Testis (tissue), 2 donors: ENCODE measurements at regions not wholly inside any gene's neighbourhood (a gene's known extent, or its start where the extent isn't known, plus 50 kb on each side); places are given as distances from the start of the nearest gene placed in this dataset.

Source experiments
- DNase-seq: peaks from one replicate; pipeline ENCODE4 v3.0.0-alpha.2; 2019
- H3K27ac ChIP-seq, 2 donors: fragments of 200-600 bp; sonication (generic); one replicate each; pipeline ENCODE4 v1.5.1; 2019
- H3K27me3 ChIP-seq: fragments of 200-600 bp; sonication (generic); one replicate; pipeline ENCODE4 v1.5.1; 2019
- H3K36me3 ChIP-seq: fragments of 200-600 bp; sonication (generic); one replicate; pipeline ENCODE4 v1.5.1; 2017; ENCODE audit warnings: low read depth; ENCODE audit errors: missing control alignments
- H3K4me1 ChIP-seq: fragments of 200-600 bp; sonication (generic); one replicate; pipeline ENCODE4 v1.5.1; 2019
- H3K4me3 ChIP-seq, 2 donors: fragments of 200-600 bp; sonication (generic); one replicate each; pipeline ENCODE4 v1.5.1; 2017 to 2019
- H3K9me3 ChIP-seq: fragments of 200-600 bp; sonication (generic); one replicate; pipeline ENCODE4 v1.5.1; 2017
- POLR2A ChIP-seq: fragments of 450-650 bp; IDR thresholded peaks from one replicate; pipeline ENCODE4 v1.6.1; 2017; ENCODE audit warnings: antibody characterized with exemption, mild to moderate bottlenecking, moderate library complexity
- WGBS, 2 donors: methylation state at CpG; one replicate each; pipeline ENCODE4 v1.1.5; 2018; 5-methylcytosine and 5-hydroxymethylcytosine counted together
- intact Hi-C: fragments of 100-400 bp; cut with DNase I; formaldehyde crosslinking; loops from one replicate; pipeline ENCODE4 v1.15.1; 2023; ENCODE audit warnings: low total_unique reads
- TF ChIP-seq, protein P1 (sequence below), 3 experiments: fragments of 450-650 bp in 2 of 3; fragments of 200-600 bp in 1 of 3; sonication (generic) in 1 of 3; IDR thresholded peaks; one replicate each; pipeline ENCODE4 v1.5.1; 2016 to 2019; ENCODE audit warnings: antibody characterized with exemption in 3 of 3, mild to moderate bottlenecking in 2 of 3, moderate library complexity in 1 of 3

DNA sequence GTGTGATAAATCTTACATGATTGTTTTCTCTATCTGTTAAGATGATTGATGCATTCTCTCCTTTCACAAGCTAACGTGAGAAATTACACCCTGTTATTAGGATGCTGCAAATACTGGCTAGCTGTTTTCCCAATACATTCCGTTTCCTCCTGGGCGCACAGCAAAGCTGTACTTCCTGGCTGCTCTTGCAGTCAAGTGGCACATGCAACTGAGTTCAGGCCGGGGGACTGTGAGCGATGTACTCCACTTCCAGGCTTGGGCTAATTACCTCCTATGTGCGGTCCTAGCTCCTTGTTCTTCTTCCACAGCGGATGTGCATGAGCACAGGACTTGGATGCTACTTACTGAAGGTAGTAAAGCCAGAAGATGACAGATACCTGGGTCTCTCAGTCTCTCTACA is 234.9 kb upstream of the SESN3 start:
- TF ChIP-seq, protein P1, sequence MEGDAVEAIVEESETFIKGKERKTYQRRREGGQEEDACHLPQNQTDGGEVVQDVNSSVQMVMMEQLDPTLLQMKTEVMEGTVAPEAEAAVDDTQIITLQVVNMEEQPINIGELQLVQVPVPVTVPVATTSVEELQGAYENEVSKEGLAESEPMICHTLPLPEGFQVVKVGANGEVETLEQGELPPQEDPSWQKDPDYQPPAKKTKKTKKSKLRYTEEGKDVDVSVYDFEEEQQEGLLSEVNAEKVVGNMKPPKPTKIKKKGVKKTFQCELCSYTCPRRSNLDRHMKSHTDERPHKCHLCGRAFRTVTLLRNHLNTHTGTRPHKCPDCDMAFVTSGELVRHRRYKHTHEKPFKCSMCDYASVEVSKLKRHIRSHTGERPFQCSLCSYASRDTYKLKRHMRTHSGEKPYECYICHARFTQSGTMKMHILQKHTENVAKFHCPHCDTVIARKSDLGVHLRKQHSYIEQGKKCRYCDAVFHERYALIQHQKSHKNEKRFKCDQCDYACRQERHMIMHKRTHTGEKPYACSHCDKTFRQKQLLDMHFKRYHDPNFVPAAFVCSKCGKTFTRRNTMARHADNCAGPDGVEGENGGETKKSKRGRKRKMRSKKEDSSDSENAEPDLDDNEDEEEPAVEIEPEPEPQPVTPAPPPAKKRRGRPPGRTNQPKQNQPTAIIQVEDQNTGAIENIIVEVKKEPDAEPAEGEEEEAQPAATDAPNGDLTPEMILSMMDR (IDR thresholded peaks at IDR 0.05), result no peak
- no peak for TF ChIP-seq POLR2A
- no peaks in the 10 kb centered on the region for H3K36me3 ChIP-seq
- DNase-seq, result no peak
- no peaks in the 10 kb centered on the region for H3K4me1 ChIP-seq
- H3K4me3 ChIP-seq, result no peak overlapping the region
- intact Hi-C loops, result no loop called here
- no peaks in the 10 kb centered on the region for H3K27me3 ChIP-seq
- whole genome bisulfite sequencing, 2 donors, result 64 to 73% methylated on average over 7 of the region's 7 CpGs
- no peaks in the 10 kb centered on the region for H3K9me3 ChIP-seq
- no peak overlapping the region for H3K27ac ChIP-seq

DNA sequence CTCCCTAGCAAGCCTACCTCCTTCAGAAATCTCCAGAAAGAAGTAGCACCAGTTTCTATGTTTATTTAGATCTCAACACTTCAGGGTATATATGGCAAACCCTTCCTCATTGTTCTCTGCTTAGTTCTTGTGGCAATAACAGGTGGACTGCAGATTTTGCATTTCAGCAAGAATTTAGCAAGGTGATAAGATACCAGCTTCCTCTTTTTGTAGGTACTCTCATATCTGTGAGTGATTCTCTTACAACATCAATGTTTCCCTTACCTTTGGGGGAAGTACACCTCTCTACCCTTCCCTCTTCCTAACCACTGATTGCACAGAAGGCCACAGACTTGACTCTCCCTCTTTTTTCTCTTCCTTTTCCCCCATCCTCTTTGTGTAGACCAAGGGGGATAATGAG is 230.9 kb upstream of the SESN3 start:
- Histone ChIP-seq H3K4me1 (no peaks in the 10 kb centered on the region), H3K27me3 (no peaks in the 10 kb centered on the region), H3K36me3 (no peaks in the 10 kb centered on the region), H3K27ac (no peak overlapping the region), H3K4me3 (no peak overlapping the region), H3K9me3 (no peaks in the 10 kb centered on the region)
- TF ChIP-seq, protein P1 (IDR thresholded peaks at IDR 0.05), result no peak
- no peak for DNase-seq
- intact Hi-C loops, result no loop called here

DNA sequence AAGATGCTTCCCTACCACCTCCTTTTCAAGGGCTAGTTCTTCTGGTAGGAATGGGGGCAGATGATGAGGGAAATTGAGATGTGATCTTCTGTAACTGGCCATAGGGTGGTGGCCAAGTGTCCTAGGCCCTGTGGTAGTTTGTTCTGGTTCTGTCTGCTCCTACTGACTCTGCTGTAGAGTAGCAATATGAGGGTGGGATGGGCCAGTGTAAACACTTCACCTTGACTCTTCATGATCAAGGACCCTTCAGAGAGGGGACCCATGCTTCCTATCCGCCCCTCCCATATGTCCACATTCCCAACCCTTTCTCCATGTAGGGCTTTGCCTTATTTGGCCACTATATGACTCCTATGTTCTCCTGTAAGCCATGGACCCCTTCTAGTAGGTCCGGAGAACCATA is 230.3 kb upstream of the SESN3 start:
- Histone ChIP-seq H3K4me1 (no peaks in the 10 kb centered on the region), H3K4me3 (no peak overlapping the region), H3K27ac (no peak overlapping the region), H3K36me3 (no peaks in the 10 kb centered on the region), H3K9me3 (no peaks in the 10 kb centered on the region), H3K27me3 (no peaks in the 10 kb centered on the region)
- WGBS, 2 donors, result 100% methylated on average over 2 of the region's 2 CpGs
- TF ChIP-seq POLR2A, result no peak
- TF ChIP-seq, protein P1 (IDR thresholded peaks at IDR 0.05), result no peak
- intact Hi-C loops, result no loop called here
- DNase-seq, result no peak

DNA sequence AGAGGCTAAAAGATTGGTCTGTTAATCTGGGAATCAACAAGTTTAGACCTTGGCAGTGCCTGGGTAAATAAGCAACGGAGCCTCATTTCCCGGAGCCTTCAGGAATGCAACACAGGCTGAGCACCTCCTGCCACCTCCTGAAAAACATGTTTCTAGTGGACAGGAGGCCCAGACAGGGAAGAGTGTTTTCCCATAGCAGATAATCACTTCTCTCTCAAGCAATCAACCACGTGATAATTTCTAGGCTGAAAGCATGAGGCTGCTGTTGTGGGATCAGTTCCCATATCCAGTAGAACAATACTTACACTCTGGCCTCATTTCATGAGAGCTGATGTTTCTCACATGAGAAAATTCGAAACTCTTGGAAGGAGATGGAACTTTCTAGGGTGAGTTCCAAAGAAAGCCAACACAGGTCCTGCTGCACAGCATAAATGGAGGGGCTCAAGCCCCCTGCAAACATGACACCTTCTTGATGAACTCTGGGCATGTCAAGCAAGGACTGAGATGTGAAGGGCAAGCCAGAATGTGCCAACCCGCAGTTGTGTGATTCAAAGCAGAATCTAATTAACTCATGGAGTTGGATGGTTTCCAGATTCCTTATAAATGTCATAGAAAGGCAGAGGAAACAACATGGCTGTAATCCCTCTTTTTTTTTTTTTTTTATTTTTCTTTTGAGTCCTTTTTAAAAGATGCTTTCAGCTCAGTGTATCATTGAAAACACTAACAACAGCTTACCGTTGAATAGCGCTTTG is 228.5 kb upstream of the SESN3 start:
- intact Hi-C loops, result no loop called here
- no peak for TF ChIP-seq POLR2A
- TF ChIP-seq, protein P1 (IDR thresholded peaks at IDR 0.05), result no peak
- peak; percentile 28 for DNase-seq
- H3K4me3 ChIP-seq, result no peak overlapping the region
- 54 to 55% methylated on average over 7 of the region's 7 CpGs for WGBS, 2 donors
- H3K27me3 ChIP-seq, result no peaks in the 10 kb centered on the region
- no peaks in the 10 kb centered on the region for H3K36me3 ChIP-seq
- H3K9me3 ChIP-seq, result no peaks in the 10 kb centered on the region
- peak overlapping the region in 1 of 2 donors; percentile 12 for H3K27ac ChIP-seq
- H3K4me1 ChIP-seq, result no peaks in the 10 kb centered on the region
